SK-N-DZ (cell line): ENCODE measurements at regions not wholly inside any gene's neighbourhood (a gene's known extent, or its start where the extent isn't known, plus 50 kb on each side); places are given as distances from the start of the nearest gene placed in this dataset.

Experiments used
- DNase-seq: peaks from one replicate; pipeline ENCODE4 v3.0.0-alpha.2; 2015; ENCODE audit warnings: low spot score

- DNase-seq: no peak
These were observed 77.3 kb upstream of the UBAC2 start for GRCh38 chr13:99123101-99124045.

GRCh38 chr13:99124046-99124400, 76.6 kb upstream of the UBAC2 start:
- DNase-seq: no peak

GRCh38 chr13:99124794-99125316, 75.8 kb upstream of the UBAC2 start:
- no peak for DNase-seq

GRCh38 chr13:99125326-99125915, 75.2 kb upstream of the UBAC2 start:
- no peak for DNase-seq

GRCh38 chr13:99126821-99127220, 73.8 kb upstream of the UBAC2 start:
- no peak for DNase-seq

- DNase-seq: no peak
These were observed 71.6 kb upstream of the UBAC2 start for GRCh38 chr13:99129050-99129449.

- no peak for DNase-seq
These were observed 70.7 kb upstream of the UBAC2 start for GRCh38 chr13:99129951-99130350.

- no peak for DNase-seq
These were observed 69.2 kb upstream of the UBAC2 start for GRCh38 chr13:99131410-99131809.

GRCh38 chr13:99132295-99132835, 68.3 kb upstream of the UBAC2 start:
- no peak for DNase-seq

GRCh38 chr13:99133230-99133629, 67.4 kb upstream of the UBAC2 start:
- DNase-seq: no peak

- DNase-seq: no peak
These were observed 66.8 kb upstream of the UBAC2 start for GRCh38 chr13:99133848-99134247.

- DNase-seq: no peak
These were observed 65.1 kb upstream of the UBAC2 start for GRCh38 chr13:99135591-99135990.

- no peak for DNase-seq
These were observed 64.2 kb upstream of the UBAC2 start for GRCh38 chr13:99136427-99136954.

- DNase-seq: no peak
These were observed 59.8 kb upstream of the UBAC2 start for GRCh38 chr13:99140831-99141230.

GRCh38 chr13:99143904-99144303, 56.8 kb upstream of the UBAC2 start:
- DNase-seq: no peak

GRCh38 chr13:99144306-99144705, 56.3 kb upstream of the UBAC2 start:
- no peak for DNase-seq

- no peak for DNase-seq
These were observed 55.2 kb upstream of the UBAC2 start for GRCh38 chr13:99145461-99145860.

GRCh38 chr13:99150575-99151361, 49.9 kb upstream of the UBAC2 start:
- DNase-seq: no peak
